ENCODE measurements at regions not wholly inside any gene's neighbourhood (a gene's known extent, or its start where the extent isn't known, plus 50 kb on each side); places are given as distances from the start of the nearest gene placed in this dataset.

GRCh38 chr6:156163311-156163710 is 613.9 kb upstream of the ARID1B start:
- DNase-seq (ENCODE audit: low spot score) = no peak
- no peak overlapping the region for H3K27ac Mint-ChIP-seq (ENCODE audit: unreplicated experiment)
- TF ChIP-seq CTCF (IDR thresholded peaks at IDR 0.05) = no peak
- no peaks in the 10 kb centered on the region for H3K9me3 Mint-ChIP-seq (ENCODE audit: low read depth)
- no peaks in the 10 kb centered on the region for H3K27me3 Mint-ChIP-seq (ENCODE audit: low read depth)
- peaks cover 8% of the 10 kb centered on the region for H3K4me1 Mint-ChIP-seq (ENCODE audit: low read depth)
- H3K36me3 Mint-ChIP-seq (ENCODE audit: low read depth) = no peaks in the 10 kb centered on the region
- H3K4me3 Mint-ChIP-seq (ENCODE audit: unreplicated experiment) = no peak overlapping the region

GRCh38 chr6:156161471-156161870 is 615.7 kb upstream of the ARID1B start:
- no peak for TF ChIP-seq CTCF (IDR thresholded peaks at IDR 0.05)
- no peak overlapping the region for H3K27ac Mint-ChIP-seq (ENCODE audit: unreplicated experiment)
- H3K9me3 Mint-ChIP-seq (ENCODE audit: low read depth) = no peaks in the 10 kb centered on the region
- no peaks in the 10 kb centered on the region for H3K36me3 Mint-ChIP-seq (ENCODE audit: low read depth)
- no peaks in the 10 kb centered on the region for H3K4me1 Mint-ChIP-seq (ENCODE audit: low read depth)
- DNase-seq (ENCODE audit: low spot score) = no peak
- H3K4me3 Mint-ChIP-seq (ENCODE audit: unreplicated experiment) = no peak overlapping the region
- no peaks in the 10 kb centered on the region for H3K27me3 Mint-ChIP-seq (ENCODE audit: low read depth)

GRCh38 chr6:156160795-156161165 is 616.4 kb upstream of the ARID1B start:
- Mint-ChIP-seq H3K27ac (ENCODE audit: unreplicated experiment) (no peak overlapping the region), H3K36me3 (ENCODE audit: low read depth) (no peaks in the 10 kb centered on the region), H3K27me3 (ENCODE audit: low read depth) (no peaks in the 10 kb centered on the region), H3K4me3 (ENCODE audit: unreplicated experiment) (no peak overlapping the region), H3K9me3 (ENCODE audit: low read depth) (no peaks in the 10 kb centered on the region), H3K4me1 (ENCODE audit: low read depth) (no peaks in the 10 kb centered on the region)
- TF ChIP-seq CTCF (IDR thresholded peaks at IDR 0.05) = no peak
- no peak for DNase-seq (ENCODE audit: low spot score)

- Mint-ChIP-seq H3K27me3 (ENCODE audit: low read depth) (no peaks in the 10 kb centered on the region), H3K4me1 (ENCODE audit: low read depth) (no peaks in the 10 kb centered on the region), H3K36me3 (ENCODE audit: low read depth) (no peaks in the 10 kb centered on the region), H3K9me3 (ENCODE audit: low read depth) (no peaks in the 10 kb centered on the region), H3K4me3 (ENCODE audit: unreplicated experiment) (no peak overlapping the region), H3K27ac (ENCODE audit: unreplicated experiment) (no peak overlapping the region)
- DNase-seq (ENCODE audit: low spot score) = no peak
- no peak for TF ChIP-seq CTCF (IDR thresholded peaks at IDR 0.05)
These were observed 617.0 kb upstream of the ARID1B start for GRCh38 chr6:156160007-156160794.

GRCh38 chr6:156154896-156155295 is 622.3 kb upstream of the ARID1B start:
- no peaks in the 10 kb centered on the region for H3K4me1 Mint-ChIP-seq (ENCODE audit: low read depth)
- H3K27me3 Mint-ChIP-seq (ENCODE audit: low read depth) = no peaks in the 10 kb centered on the region
- peaks cover 11% of the 10 kb centered on the region for H3K9me3 Mint-ChIP-seq (ENCODE audit: low read depth)
- H3K27ac Mint-ChIP-seq (ENCODE audit: unreplicated experiment) = no peak overlapping the region
- H3K36me3 Mint-ChIP-seq (ENCODE audit: low read depth) = no peaks in the 10 kb centered on the region
- DNase-seq (ENCODE audit: low spot score) = no peak
- TF ChIP-seq CTCF (IDR thresholded peaks at IDR 0.05) = no peak
- no peak overlapping the region for H3K4me3 Mint-ChIP-seq (ENCODE audit: unreplicated experiment)
